Naive B cell (primary cell): ENCODE measurements at regions not wholly inside any gene's neighbourhood (a gene's known extent, or its start where the extent isn't known, plus 50 kb on each side); places are given as distances from the start of the nearest gene placed in this dataset.
A peak's percentile ranks its signal among the peaks of the same experiment; 100 is the strongest.

Experiments
- ATAC-seq, 2 donors: fragments of 150-1000 bp; cut with Tn5 transposase; 2 replicates each; pipeline ENCODE4 v1.10.0; 2021; ENCODE audit warnings: low read depth in 2 of 2, mild to moderate bottlenecking in 2 of 2, moderate library complexity in 2 of 2
- DNase-seq: peaks from one replicate; pipeline ENCODE4 v3.0.0; 2022
- H3K27ac Mint-ChIP-seq, 6 donors: one replicate each; pipeline ENCODE4 v1.8.0; 2020 to 2022; ENCODE audit warnings: mild to moderate bottlenecking in 6 of 6, mixed read lengths in 6 of 6, moderate library complexity in 5 of 6, inconsistent platforms in 2 of 6
- H3K27me3 Mint-ChIP-seq, 3 donors: one replicate each; pipeline ENCODE4 v1.8.0; 2021 to 2022; ENCODE audit warnings: mixed read lengths in 3 of 3, mild to moderate bottlenecking in 1 of 3
- H3K36me3 Mint-ChIP-seq, 2 donors: one replicate each; pipeline ENCODE4 v1.8.0; 2020 to 2022; ENCODE audit warnings: mixed read lengths in 2 of 2, inconsistent platforms in 1 of 2, mild to moderate bottlenecking in 1 of 2
- H3K4me1 Mint-ChIP-seq, 3 donors: one replicate each; pipeline ENCODE4 v1.8.0; 2020 to 2022; ENCODE audit warnings: mixed read lengths in 3 of 3, inconsistent platforms in 1 of 3, mild to moderate bottlenecking in 1 of 3, moderate library complexity in 1 of 3
- H3K4me3 Mint-ChIP-seq, 8 donors: one replicate each; pipeline ENCODE4 v1.8.0; 2020 to 2022; ENCODE audit warnings: mild to moderate bottlenecking in 8 of 8, mixed read lengths in 8 of 8, moderate library complexity in 8 of 8, inconsistent platforms in 2 of 8
- H3K9me3 Mint-ChIP-seq, 7 donors: one replicate each; pipeline ENCODE4 v1.8.0; 2020 to 2022; ENCODE audit warnings: mixed read lengths in 7 of 7, mild to moderate bottlenecking in 5 of 7, inconsistent platforms in 2 of 7, moderate library complexity in 1 of 7

GRCh38 chr9:38154501-38155421, 85.7 kb upstream of the SHB start:
- Mint-ChIP-seq H3K27ac (no peak overlapping the region), H3K27me3 (peaks cover 4 to 13% (median 11%) of the 10 kb centered on the region in 3 donors), H3K4me1 (no peaks in the 10 kb centered on the region), H3K36me3 (no peaks in the 10 kb centered on the region), H3K9me3 (no peaks in the 10 kb centered on the region), H3K4me3 (no peak overlapping the region)
- no peak for DNase-seq
- ATAC-seq: no peak

GRCh38 chr9:38153910-38154291, 84.9 kb upstream of the SHB start:
- no peak for ATAC-seq
- no peak for DNase-seq
- Mint-ChIP-seq H3K27me3 (peaks cover 4 to 20% (median 18%) of the 10 kb centered on the region in 3 donors), H3K36me3 (no peaks in the 10 kb centered on the region), H3K4me3 (no peak overlapping the region), H3K4me1 (no peaks in the 10 kb centered on the region), H3K9me3 (no peaks in the 10 kb centered on the region), H3K27ac (no peak overlapping the region)

GRCh38 chr9:38153152-38153909, 84.3 kb upstream of the SHB start:
- Mint-ChIP-seq H3K9me3 (no peaks in the 10 kb centered on the region), H3K4me1 (no peaks in the 10 kb centered on the region), H3K27ac (peak overlapping the region in 1 of 6 donors; percentile 61), H3K4me3 (no peak overlapping the region), H3K36me3 (no peaks in the 10 kb centered on the region), H3K27me3 (peaks cover 4 to 26% (median 18%) of the 10 kb centered on the region in 3 donors)
- no peak for DNase-seq
- no peak for ATAC-seq

- Mint-ChIP-seq H3K4me3 (no peak overlapping the region), H3K36me3 (no peaks in the 10 kb centered on the region), H3K27ac (no peak overlapping the region), H3K4me1 (no peaks in the 10 kb centered on the region), H3K9me3 (peaks cover 0 to 2% (median 0%) of the 10 kb centered on the region in 7 donors), H3K27me3 (peaks cover 16 to 31% (median 18%) of the 10 kb centered on the region in 3 donors)
- no peak for DNase-seq
- no peak for ATAC-seq
These were observed 80.6 kb upstream of the SHB start for GRCh38 chr9:38149647-38150046.

- Mint-ChIP-seq H3K36me3 (no peaks in the 10 kb centered on the region), H3K9me3 (peaks cover 0 to 2% (median 0%) of the 10 kb centered on the region in 7 donors), H3K4me3 (no peak overlapping the region), H3K27me3 (peaks cover 29 to 47% (median 33%) of the 10 kb centered on the region in 3 donors), H3K27ac (peak overlapping the region in 1 of 6 donors; percentile 60), H3K4me1 (no peaks in the 10 kb centered on the region)
- no peak for ATAC-seq
- no peak for DNase-seq
These were observed 77.8 kb upstream of the SHB start for GRCh38 chr9:38146844-38147243.

- DNase-seq (no peak), ATAC-seq (no peak)
- Mint-ChIP-seq H3K36me3 (no peaks in the 10 kb centered on the region), H3K27ac (no peak overlapping the region), H3K4me3 (no peak overlapping the region), H3K9me3 (peaks cover 0 to 2% (median 0%) of the 10 kb centered on the region in 7 donors), H3K4me1 (no peaks in the 10 kb centered on the region), H3K27me3 (peaks cover 37 to 53% (median 41%) of the 10 kb centered on the region in 3 donors)
These were observed 76.6 kb upstream of the SHB start for GRCh38 chr9:38145526-38146053.

- Mint-ChIP-seq H3K4me1 (no peaks in the 10 kb centered on the region), H3K27me3 (peaks cover 35 to 53% (median 44%) of the 10 kb centered on the region in 3 donors), H3K9me3 (peaks cover 0 to 2% (median 0%) of the 10 kb centered on the region in 7 donors), H3K36me3 (no peaks in the 10 kb centered on the region), H3K27ac (no peak overlapping the region), H3K4me3 (no peak overlapping the region)
- ATAC-seq (no peak), DNase-seq (no peak)
These were observed 75.4 kb upstream of the SHB start for GRCh38 chr9:38144421-38144820.

- Mint-ChIP-seq H3K4me1 (no peaks in the 10 kb centered on the region), H3K27me3 (peaks cover 48 to 63% (median 53%) of the 10 kb centered on the region in 3 donors), H3K36me3 (no peaks in the 10 kb centered on the region), H3K27ac (no peak overlapping the region), H3K9me3 (peaks cover 0 to 2% (median 0%) of the 10 kb centered on the region in 7 donors), H3K4me3 (peak overlapping the region in 1 of 8 donors; percentile 6)
- ATAC-seq (no peak), DNase-seq (no peak)
These were observed 72.9 kb upstream of the SHB start for GRCh38 chr9:38141746-38142591.

GRCh38 chr9:38138276-38138675, 69.2 kb upstream of the SHB start:
- DNase-seq: no peak
- H3K9me3 Mint-ChIP-seq: no peaks in the 10 kb centered on the region

GRCh38 chr9:38137342-38137741, 68.3 kb upstream of the SHB start:
- no peak for DNase-seq
- no peaks in the 10 kb centered on the region for H3K4me1 Mint-ChIP-seq
- H3K4me3 Mint-ChIP-seq: no peak overlapping the region
- no peaks in the 10 kb centered on the region for H3K36me3 Mint-ChIP-seq
- no peak overlapping the region for H3K27ac Mint-ChIP-seq
- ATAC-seq: no peak
- H3K27me3 Mint-ChIP-seq: peaks cover 33 to 74% (median 74%) of the 10 kb centered on the region in 3 donors
- H3K9me3 Mint-ChIP-seq: no peaks in the 10 kb centered on the region

More at GRCh38 chr9:38138276-38138675, 69.2 kb upstream of the SHB start:
- ATAC-seq: no peak
- H3K36me3 Mint-ChIP-seq: no peaks in the 10 kb centered on the region
- peaks cover 38 to 75% (median 72%) of the 10 kb centered on the region in 3 donors for H3K27me3 Mint-ChIP-seq
- no peak overlapping the region for H3K4me3 Mint-ChIP-seq
- no peaks in the 10 kb centered on the region for H3K4me1 Mint-ChIP-seq
- H3K27ac Mint-ChIP-seq: no peak overlapping the region

GRCh38 chr9:38136386-38136785, 67.4 kb upstream of the SHB start:
- Mint-ChIP-seq H3K9me3 (no peaks in the 10 kb centered on the region), H3K27ac (no peak overlapping the region), H3K4me1 (no peaks in the 10 kb centered on the region), H3K27me3 (peaks cover 26 to 64% (median 64%) of the 10 kb centered on the region in 3 donors), H3K36me3 (no peaks in the 10 kb centered on the region), H3K4me3 (peak overlapping the region in 1 of 8 donors; percentile 10)
- ATAC-seq: no peak
- no peak for DNase-seq

- Mint-ChIP-seq H3K4me1 (no peaks in the 10 kb centered on the region), H3K36me3 (no peaks in the 10 kb centered on the region), H3K27ac (no peak overlapping the region), H3K9me3 (no peaks in the 10 kb centered on the region), H3K27me3 (peaks cover 15 to 48% (median 48%) of the 10 kb centered on the region in 3 donors), H3K4me3 (no peak overlapping the region)
- no peak for DNase-seq
- no peak for ATAC-seq
These were observed 65.7 kb upstream of the SHB start for GRCh38 chr9:38134611-38135237.
